ENCODE measurements at regions not wholly inside any gene's neighbourhood (a gene's known extent, or its start where the extent isn't known, plus 50 kb on each side); places are given as distances from the start of the nearest gene placed in this dataset.

DNA sequence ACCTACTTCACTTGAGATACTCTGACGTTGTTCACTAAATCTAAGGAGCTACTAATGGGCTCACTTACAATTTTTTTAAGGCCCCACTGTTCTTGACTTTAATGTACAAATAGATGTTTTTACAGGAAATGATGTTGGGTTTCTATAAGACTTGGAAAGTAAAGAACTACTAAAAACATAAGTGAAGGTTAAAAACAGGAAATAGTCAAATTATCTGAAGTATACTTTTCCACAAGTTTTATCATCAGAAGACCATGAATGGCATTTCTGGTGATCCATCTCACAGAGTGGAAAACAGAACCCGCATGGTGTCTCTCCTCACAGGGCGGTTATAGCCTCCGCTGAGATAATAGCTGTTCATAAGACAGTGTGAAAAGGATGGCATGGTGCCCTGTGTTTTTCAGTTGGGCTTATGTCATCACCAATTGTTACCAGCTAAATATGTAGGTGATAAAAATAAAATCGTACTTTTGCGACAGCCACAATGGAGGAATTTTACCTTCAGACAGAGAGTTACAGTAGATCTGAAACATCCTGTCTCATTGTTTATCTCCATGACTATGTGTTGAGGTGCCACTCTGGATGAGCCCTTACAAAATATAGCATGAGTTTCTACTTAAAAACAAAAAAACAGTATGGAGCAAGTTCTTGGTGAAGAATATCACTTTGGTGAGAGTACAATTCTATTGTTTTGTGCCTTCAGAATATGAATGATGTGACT, 462.4 kb downstream of the RAP2B start:
- Histone ChIP-seq H3K4me1 (ENCODE audit: insufficient read depth, low read length, poor library complexity, severe bottlenecking) (peaks cover 72% of the 10 kb centered on the region), H3K4me3 (ENCODE audit: low read length, poor library complexity, severe bottlenecking) (peak overlapping the region; percentile 4), H3F3A (ENCODE audit: low read depth) (0 out of 2 replicates have a peak, but pooled peaks cover 5% of the 10 kb centered on the region), H3K9me2 (replicated peaks; ENCODE audit: low read depth, low read length) (no peaks in the 10 kb centered on the region), H2AFZ (ENCODE audit: low read length) (peak overlapping the region; percentile 56; the same call in 1 of the 2 replicates), H3K4me2 (ENCODE audit: low read depth, low read length, poor library complexity, severe bottlenecking) (peak overlapping the region; percentile 31), H4K20me1 (ENCODE audit: insufficient read depth, low read length, poor library complexity, severe bottlenecking) (no peaks in the 10 kb centered on the region), H3K36me3 (ENCODE audit: insufficient read depth, low read length) (no peaks in the 10 kb centered on the region), H3K9me3 (ENCODE audit: insufficient read depth, low read depth, low read length) (peaks cover 6% of the 10 kb centered on the region; the same call in 1 of the 2 replicates), H3K9ac (ENCODE audit: low read depth, low read length, poor library complexity, severe bottlenecking) (no peak overlapping the region), H3K79me2 (ENCODE audit: insufficient read depth, low read length) (no peaks in the 10 kb centered on the region), H3K27me3 (ENCODE audit: insufficient read depth, low read length, poor library complexity, severe bottlenecking) (no peaks in the 10 kb centered on the region)
- no peak for TF ChIP-seq EZH2phosphoT487 (IDR thresholded peaks at IDR 0.05; ENCODE audit: borderline replicate concordance)
- TF ChIP-seq, protein P1, sequence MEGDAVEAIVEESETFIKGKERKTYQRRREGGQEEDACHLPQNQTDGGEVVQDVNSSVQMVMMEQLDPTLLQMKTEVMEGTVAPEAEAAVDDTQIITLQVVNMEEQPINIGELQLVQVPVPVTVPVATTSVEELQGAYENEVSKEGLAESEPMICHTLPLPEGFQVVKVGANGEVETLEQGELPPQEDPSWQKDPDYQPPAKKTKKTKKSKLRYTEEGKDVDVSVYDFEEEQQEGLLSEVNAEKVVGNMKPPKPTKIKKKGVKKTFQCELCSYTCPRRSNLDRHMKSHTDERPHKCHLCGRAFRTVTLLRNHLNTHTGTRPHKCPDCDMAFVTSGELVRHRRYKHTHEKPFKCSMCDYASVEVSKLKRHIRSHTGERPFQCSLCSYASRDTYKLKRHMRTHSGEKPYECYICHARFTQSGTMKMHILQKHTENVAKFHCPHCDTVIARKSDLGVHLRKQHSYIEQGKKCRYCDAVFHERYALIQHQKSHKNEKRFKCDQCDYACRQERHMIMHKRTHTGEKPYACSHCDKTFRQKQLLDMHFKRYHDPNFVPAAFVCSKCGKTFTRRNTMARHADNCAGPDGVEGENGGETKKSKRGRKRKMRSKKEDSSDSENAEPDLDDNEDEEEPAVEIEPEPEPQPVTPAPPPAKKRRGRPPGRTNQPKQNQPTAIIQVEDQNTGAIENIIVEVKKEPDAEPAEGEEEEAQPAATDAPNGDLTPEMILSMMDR (conservative IDR thresholded peaks at IDR 0.05; ENCODE audit: low read length): no peak

DNA sequence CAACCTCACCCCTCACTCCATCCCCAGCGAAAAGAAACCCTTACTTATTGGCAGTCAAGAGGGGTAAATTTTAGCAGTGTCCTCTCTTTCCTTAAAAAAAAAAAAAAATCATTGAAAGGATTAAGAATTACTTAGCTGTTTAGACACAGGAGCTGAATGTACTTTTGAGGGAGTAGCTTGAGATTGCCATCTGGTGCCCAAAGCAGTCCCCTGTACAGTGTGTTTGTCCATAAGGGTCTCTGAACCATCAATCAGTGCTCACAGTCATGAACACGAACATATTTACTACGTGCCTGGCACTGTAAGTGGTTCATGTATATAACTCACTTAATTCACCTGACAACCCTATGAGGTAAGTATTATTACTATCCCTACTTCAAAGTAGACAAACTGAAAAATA, 463.5 kb downstream of the RAP2B start:
- TF ChIP-seq, protein P1 (conservative IDR thresholded peaks at IDR 0.05; ENCODE audit: low read length): peak; percentile 42; the same call in 1 of the 2 replicates
- TF ChIP-seq EZH2phosphoT487 (IDR thresholded peaks at IDR 0.05; ENCODE audit: borderline replicate concordance): no peak
- Histone ChIP-seq H3K4me3 (ENCODE audit: low read length, poor library complexity, severe bottlenecking) (no peak overlapping the region), H3K4me1 (ENCODE audit: insufficient read depth, low read length, poor library complexity, severe bottlenecking) (peaks cover 80% of the 10 kb centered on the region), H4K20me1 (ENCODE audit: insufficient read depth, low read length, poor library complexity, severe bottlenecking) (no peaks in the 10 kb centered on the region), H3K79me2 (ENCODE audit: insufficient read depth, low read length) (no peaks in the 10 kb centered on the region), H3K27me3 (ENCODE audit: insufficient read depth, low read length, poor library complexity, severe bottlenecking) (no peaks in the 10 kb centered on the region), H3K9ac (ENCODE audit: low read depth, low read length, poor library complexity, severe bottlenecking) (no peak overlapping the region), H3K36me3 (ENCODE audit: insufficient read depth, low read length) (no peaks in the 10 kb centered on the region), H2AFZ (ENCODE audit: low read length) (no peak overlapping the region), H3K9me2 (replicated peaks; ENCODE audit: low read depth, low read length) (no peaks in the 10 kb centered on the region), H3K9me3 (ENCODE audit: insufficient read depth, low read depth, low read length) (peaks cover under 1% of the 10 kb centered on the region; the same call in 1 of the 2 replicates), H3F3A (ENCODE audit: low read depth) (0 out of 2 replicates have a peak, but pooled peaks cover 5% of the 10 kb centered on the region), H3K4me2 (ENCODE audit: low read depth, low read length, poor library complexity, severe bottlenecking) (no peak overlapping the region)

DNA sequence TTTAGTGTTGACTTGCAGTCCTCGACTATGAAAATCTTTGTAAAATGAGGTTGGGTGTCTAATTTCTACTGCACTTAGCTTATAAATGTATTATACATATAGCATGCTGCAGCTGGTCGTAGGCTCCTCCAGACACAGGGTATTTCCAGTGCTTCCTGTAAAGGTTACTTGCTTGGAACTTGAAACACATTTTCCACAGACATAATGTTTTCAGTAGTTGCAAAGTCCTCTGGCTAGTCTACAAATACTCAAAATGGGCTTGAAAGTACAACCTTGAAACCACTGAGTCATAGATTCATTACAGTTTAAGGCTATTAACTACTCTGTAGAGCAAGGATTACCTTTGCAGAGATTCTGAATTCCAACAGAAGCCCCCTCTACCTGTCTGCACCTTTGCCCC, 464.1 kb downstream of the RAP2B start:
- Histone ChIP-seq H2AFZ (ENCODE audit: low read length) (no peak overlapping the region; the same call in 1 of the 2 replicates), H3K79me2 (ENCODE audit: insufficient read depth, low read length) (no peaks in the 10 kb centered on the region), H3K4me1 (ENCODE audit: insufficient read depth, low read length, poor library complexity, severe bottlenecking) (peaks cover 86% of the 10 kb centered on the region), H3K4me2 (ENCODE audit: low read depth, low read length, poor library complexity, severe bottlenecking) (no peak overlapping the region), H3F3A (ENCODE audit: low read depth) (0 out of 2 replicates have a peak, but pooled peaks cover 5% of the 10 kb centered on the region), H3K9me3 (ENCODE audit: insufficient read depth, low read depth, low read length) (no peaks in the 10 kb centered on the region), H4K20me1 (ENCODE audit: insufficient read depth, low read length, poor library complexity, severe bottlenecking) (no peaks in the 10 kb centered on the region), H3K36me3 (ENCODE audit: insufficient read depth, low read length) (no peaks in the 10 kb centered on the region), H3K27me3 (ENCODE audit: insufficient read depth, low read length, poor library complexity, severe bottlenecking) (no peaks in the 10 kb centered on the region), H3K4me3 (ENCODE audit: low read length, poor library complexity, severe bottlenecking) (no peak overlapping the region), H3K9ac (ENCODE audit: low read depth, low read length, poor library complexity, severe bottlenecking) (no peak overlapping the region), H3K9me2 (replicated peaks; ENCODE audit: low read depth, low read length) (no peaks in the 10 kb centered on the region)
- TF ChIP-seq, protein P1 (conservative IDR thresholded peaks at IDR 0.05; ENCODE audit: low read length): no peak
- no peak for TF ChIP-seq EZH2phosphoT487 (IDR thresholded peaks at IDR 0.05; ENCODE audit: borderline replicate concordance)
